ENCODE measurements at regions not wholly inside any gene's neighbourhood (a gene's known extent, or its start where the extent isn't known, plus 50 kb on each side); places are given as distances from the start of the nearest gene placed in this dataset.

DNA sequence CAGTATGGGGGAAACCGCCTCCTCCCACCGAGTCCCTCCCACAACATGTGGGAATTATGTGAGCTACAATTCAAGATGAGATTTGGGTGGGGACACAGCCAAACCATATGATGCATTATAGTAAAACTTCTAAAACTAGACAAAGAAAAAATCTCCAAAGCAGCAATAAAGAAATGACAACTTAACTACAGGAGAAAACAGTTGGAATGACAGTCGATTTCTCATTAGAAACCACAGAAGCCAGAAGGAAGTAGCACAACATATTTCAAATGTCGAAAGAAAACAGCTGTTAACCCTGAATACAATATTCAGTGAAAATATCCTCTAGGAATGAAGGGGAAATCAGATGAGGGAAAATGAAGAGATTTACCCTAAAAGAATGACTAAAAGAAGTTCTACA lies 53.5 kb upstream of the TCF4 start:
- no peak overlapping the region for H3K4me3 ChIP-seq (ENCODE audit: low read length)
- TF ChIP-seq, protein P1, sequence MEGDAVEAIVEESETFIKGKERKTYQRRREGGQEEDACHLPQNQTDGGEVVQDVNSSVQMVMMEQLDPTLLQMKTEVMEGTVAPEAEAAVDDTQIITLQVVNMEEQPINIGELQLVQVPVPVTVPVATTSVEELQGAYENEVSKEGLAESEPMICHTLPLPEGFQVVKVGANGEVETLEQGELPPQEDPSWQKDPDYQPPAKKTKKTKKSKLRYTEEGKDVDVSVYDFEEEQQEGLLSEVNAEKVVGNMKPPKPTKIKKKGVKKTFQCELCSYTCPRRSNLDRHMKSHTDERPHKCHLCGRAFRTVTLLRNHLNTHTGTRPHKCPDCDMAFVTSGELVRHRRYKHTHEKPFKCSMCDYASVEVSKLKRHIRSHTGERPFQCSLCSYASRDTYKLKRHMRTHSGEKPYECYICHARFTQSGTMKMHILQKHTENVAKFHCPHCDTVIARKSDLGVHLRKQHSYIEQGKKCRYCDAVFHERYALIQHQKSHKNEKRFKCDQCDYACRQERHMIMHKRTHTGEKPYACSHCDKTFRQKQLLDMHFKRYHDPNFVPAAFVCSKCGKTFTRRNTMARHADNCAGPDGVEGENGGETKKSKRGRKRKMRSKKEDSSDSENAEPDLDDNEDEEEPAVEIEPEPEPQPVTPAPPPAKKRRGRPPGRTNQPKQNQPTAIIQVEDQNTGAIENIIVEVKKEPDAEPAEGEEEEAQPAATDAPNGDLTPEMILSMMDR (conservative IDR thresholded peaks at IDR 0.05; ENCODE audit: low read length) = no peak
- peak; percentile 61 for DNase-seq (ENCODE audit: low read depth)
